ENCODE measurements at regions not wholly inside any gene's neighbourhood (a gene's known extent, or its start where the extent isn't known, plus 50 kb on each side); places are given as distances from the start of the nearest gene placed in this dataset.

DNA sequence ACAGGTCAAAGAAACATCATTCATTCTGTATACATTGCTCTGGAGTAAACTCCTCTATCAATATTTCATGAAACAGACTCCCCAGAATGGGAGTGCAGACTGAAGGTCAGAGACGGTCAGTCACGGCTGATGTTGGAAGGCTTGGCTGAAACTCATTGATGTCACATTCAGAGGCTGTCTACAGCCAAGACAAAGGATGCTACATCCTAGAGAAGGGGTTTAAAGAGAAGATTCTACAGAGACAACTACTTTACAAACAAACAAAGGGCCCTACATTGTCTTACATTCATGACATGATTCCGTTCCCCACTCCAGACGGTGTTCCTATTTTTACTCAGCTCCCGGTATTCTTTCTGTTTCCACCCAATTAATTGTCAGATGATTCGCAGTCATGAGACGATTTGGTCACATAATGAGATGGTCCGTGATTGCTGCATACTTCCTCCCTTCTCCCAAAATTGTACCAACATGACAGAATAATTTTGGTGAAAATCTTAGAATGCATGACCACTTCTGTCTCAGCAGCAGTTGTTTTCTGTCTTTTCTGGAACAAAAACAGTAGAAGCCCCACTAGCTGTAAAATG, 73.8 kb upstream of the VAV3 start:
- no peak overlapping the region for H3K18ac ChIP-seq (ENCODE audit: low read depth, low read length)
- no peak overlapping the region for H2BK20ac ChIP-seq (ENCODE audit: low read depth, low read length)
- ChIA-PET CTCF (interaction anchor here (0.6 kb wide), 1 partner anchor 48 kb away, joined by 3 read pairs; no protein-coding TSS in a partner anchor), POLR2A (ENCODE audit: unreplicated experiment) (no interaction called here)
- no peak overlapping the region for H2BK5ac ChIP-seq (ENCODE audit: low read depth, low read length, poor library complexity, severe bottlenecking)
- no peak overlapping the region for H4K5ac ChIP-seq (ENCODE audit: low read depth, low read length)
- no peak overlapping the region for H3K4me2 ChIP-seq (ENCODE audit: low read depth, low read length)
- H4K20me1 ChIP-seq (ENCODE audit: insufficient read depth, low read length), result no peaks in the 10 kb centered on the region
- H3K14ac ChIP-seq (replicated peaks; ENCODE audit: low read depth, low read length), result no peak overlapping the region
- in situ Hi-C loops (cut with MboI; ENCODE audit: low sequenced_read_pairs), result no loop called here
- no peaks in the 10 kb centered on the region for H3K4me1 ChIP-seq (ENCODE audit: control insufficient read depth, insufficient read depth, low read length)
- H2AK9ac ChIP-seq (replicated peaks; ENCODE audit: low read depth, low read length, poor library complexity), result no peak overlapping the region
- H3K23ac ChIP-seq (ENCODE audit: low read depth, low read length), result no peak overlapping the region
- H3K9me1 ChIP-seq (ENCODE audit: insufficient read depth, low read length), result no peaks in the 10 kb centered on the region
- DNase-seq (no peak), ATAC-seq (ENCODE audit: low read depth) (no peak)
- no peak overlapping the region for H3K9ac ChIP-seq (ENCODE audit: low read depth, low read length)
- H2BK120ac ChIP-seq (ENCODE audit: low read depth, low read length), result no peak overlapping the region
- H3K4ac ChIP-seq (ENCODE audit: low read depth, low read length), result no peak overlapping the region
- H3K9me3 ChIP-seq (ENCODE audit: control insufficient read depth, insufficient read depth, low read length), result no peaks in the 10 kb centered on the region
- no peak overlapping the region for H3K4me3 ChIP-seq (ENCODE audit: insufficient read depth, low read depth, low read length)
- no peak overlapping the region for H3K27ac ChIP-seq (ENCODE audit: insufficient read depth, low read length)
- no peak overlapping the region for H2BK15ac ChIP-seq (ENCODE audit: low read depth, low read length)
- H3K36me3 ChIP-seq (ENCODE audit: control insufficient read depth, insufficient read depth, low read length), result no peaks in the 10 kb centered on the region
- TF ChIP-seq RFX5 (IDR thresholded peaks at IDR 0.05; ENCODE audit: low read depth, low read length) (no peak), RAD21 (IDR thresholded peaks at IDR 0.05; ENCODE audit: low read length) (no peak), FOS (IDR thresholded peaks at IDR 0.05; ENCODE audit: low read depth, low read length) (no peak), SMC3 (IDR thresholded peaks at IDR 0.05; ENCODE audit: low read depth, low read length) (no peak), CEBPB (IDR thresholded peaks at IDR 0.05; ENCODE audit: low read depth, low read length) (no peak), POLR2A (IDR thresholded peaks at IDR 0.05; ENCODE audit: low read depth, low read length) (no peak), MAFK (IDR thresholded peaks at IDR 0.05; ENCODE audit: low read depth, low read length) (no peak), NFE2L2 (IDR thresholded peaks at IDR 0.05; ENCODE audit: low read depth, low read length) (no peak), CHD1 (IDR thresholded peaks at IDR 0.05; ENCODE audit: low read depth, low read length) (no peak), BHLHE40 (IDR thresholded peaks at IDR 0.05; ENCODE audit: low read depth, low read length) (no peak), RCOR1 (IDR thresholded peaks at IDR 0.05; ENCODE audit: insufficient replicate concordance, low read length) (no peak), MXI1 (IDR thresholded peaks at IDR 0.05; ENCODE audit: borderline replicate concordance, low read depth, low read length) (no peak), CTCF (conservative IDR thresholded peaks at IDR 0.05; ENCODE audit: low read depth, low read length) (no peak), MAZ (IDR thresholded peaks at IDR 0.05; ENCODE audit: borderline replicate concordance, low read depth, low read length) (no peak)
- TF ChIP-seq, protein P1, sequence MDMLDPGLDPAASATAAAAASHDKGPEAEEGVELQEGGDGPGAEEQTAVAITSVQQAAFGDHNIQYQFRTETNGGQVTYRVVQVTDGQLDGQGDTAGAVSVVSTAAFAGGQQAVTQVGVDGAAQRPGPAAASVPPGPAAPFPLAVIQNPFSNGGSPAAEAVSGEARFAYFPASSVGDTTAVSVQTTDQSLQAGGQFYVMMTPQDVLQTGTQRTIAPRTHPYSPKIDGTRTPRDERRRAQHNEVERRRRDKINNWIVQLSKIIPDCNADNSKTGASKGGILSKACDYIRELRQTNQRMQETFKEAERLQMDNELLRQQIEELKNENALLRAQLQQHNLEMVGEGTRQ (IDR thresholded peaks at IDR 0.05; ENCODE audit: low read depth, low read length), result no peak
- TF ChIP-seq, protein P2, sequence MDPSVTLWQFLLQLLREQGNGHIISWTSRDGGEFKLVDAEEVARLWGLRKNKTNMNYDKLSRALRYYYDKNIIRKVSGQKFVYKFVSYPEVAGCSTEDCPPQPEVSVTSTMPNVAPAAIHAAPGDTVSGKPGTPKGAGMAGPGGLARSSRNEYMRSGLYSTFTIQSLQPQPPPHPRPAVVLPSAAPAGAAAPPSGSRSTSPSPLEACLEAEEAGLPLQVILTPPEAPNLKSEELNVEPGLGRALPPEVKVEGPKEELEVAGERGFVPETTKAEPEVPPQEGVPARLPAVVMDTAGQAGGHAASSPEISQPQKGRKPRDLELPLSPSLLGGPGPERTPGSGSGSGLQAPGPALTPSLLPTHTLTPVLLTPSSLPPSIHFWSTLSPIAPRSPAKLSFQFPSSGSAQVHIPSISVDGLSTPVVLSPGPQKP (IDR thresholded peaks at IDR 0.05; ENCODE audit: borderline replicate concordance, low read depth, low read length), result no peak
- H3K56ac ChIP-seq (ENCODE audit: extremely low read depth, insufficient read depth, low read length), result no peak overlapping the region
- H2AK5ac ChIP-seq (ENCODE audit: low read depth, low read length), result no peak overlapping the region
- dilution Hi-C loops (cut with HindIII; ENCODE audit: low sequenced_read_pairs, unreplicated experiment), result no loop called here
- no TSS peak for BruUV-seq (replicated peaks)
- H3K79me1 ChIP-seq (ENCODE audit: low read depth in 1 of 2, low read length in 2 of 2), result no peaks in the 10 kb centered on the region
- intact Hi-C loops (cut with micrococcal nuclease), result no loop called here
- H4K8ac ChIP-seq (ENCODE audit: low read depth in 2 of 2, low read length in 2 of 2), result no peak overlapping the region
- H2AFZ ChIP-seq (replicated peaks; ENCODE audit: low read length, poor library complexity), result no peak overlapping the region
- H3K27me3 ChIP-seq (ENCODE audit: control insufficient read depth, insufficient read depth, low read length), result no peaks in the 10 kb centered on the region
- no peak overlapping the region for H4K91ac ChIP-seq (ENCODE audit: insufficient read depth, low read depth, low read length)
- 73% methylated on average over 4 of the region's 8 CpGs; no CpG with 5 or more reads in 1 of the 2 experiments for WGBS, 2 experiments (ENCODE audit: extremely low coverage in 2 of 2, insufficient read length in 1 of 2)
